K562 (cell line): ENCODE measurements at regions not wholly inside any gene's neighbourhood (a gene's known extent, or its start where the extent isn't known, plus 50 kb on each side); places are given as distances from the start of the nearest gene placed in this dataset.
"Not testable (repeated sequence)": the region's sequence is repeated elsewhere in the genome, so short reads cannot be mapped to it uniquely, and the experiment has no call there.

Experiments
- ATAC-seq: fragments of 200-7000 bp; cut with Tn5 transposase; 3 replicates; pipeline ENCODE4 v1.9.1; 2020; ENCODE audit warnings: moderate library complexity
- BruUV-seq: library from RNA; stranded (reverse); fragments of 400-500 nt; replicated peaks from 2 replicates; lab custom pipeline; 2021; lab: Mats Ljungman, UMichigan
- CTCF ChIA-PET: fragments of 300-600 bp; formaldehyde crosslinking; extraction: SDS; loops from one replicate; lab custom pipeline; 2021; ENCODE audit warnings: low intra/inter-chr PET ratio; lab: Yijun Ruan, JAX
- POLR2A ChIA-PET: fragments of 300-600, 350-650 bp; sonication (Branson Sonifier 250); formaldehyde crosslinking; extraction: SDS; loops from one replicate; lab custom pipeline; 2021; ENCODE audit warnings: antibody characterized with exemption, inconsistent platforms; lab: Yijun Ruan, JAX
- DNase-seq, 4 experiments: peaks; one replicate each; pipeline versions ENCODE4 v3.0.0 to v3.0.0-alpha.2; 2011 to 2018; ENCODE audit warnings: low spot score in 3 of 4, mixed read lengths in 3 of 4; ENCODE audit errors: extremely low read depth in 1 of 4
- FAIRE-seq: peaks from 2 replicates; lab custom pipeline; 2011; peaks lifted over from hg19 to GRCh38; lab: Jason Lieb, UNC
- H2AFZ ChIP-seq: 2 replicates; pipeline ENCODE4 v1.6.0; 2011; ENCODE audit warnings: low read depth, low read length, control low read depth, inconsistent platforms
- H3K27ac ChIP-seq: fragments of 200-600 bp; 3 replicates; pipeline ENCODE4 v1.8.0; 2011; ENCODE audit warnings: low read depth, mild to moderate bottlenecking, control low read depth, inconsistent platforms, low read length, moderate library complexity, mixed read lengths; ENCODE audit errors: extremely low read depth
- H3K27me3 ChIP-seq, 2 experiments: fragments of 300-600 bp in 1 of 2; 2 replicates in 1 of 2; 3 replicates in 1 of 2; pipeline versions ENCODE4 v1.6.0 to v1.8.0; 2011; ENCODE audit warnings: inconsistent platforms in 2 of 2, low read length in 2 of 2, mild to moderate bottlenecking in 1 of 2, mixed read lengths in 1 of 2, moderate library complexity in 1 of 2; ENCODE audit not compliant: control insufficient read depth in 2 of 2, insufficient read depth in 2 of 2
- H3K36me3 ChIP-seq: fragments of 300-600 bp; 3 replicates; pipeline ENCODE4 v1.8.0; 2011; ENCODE audit warnings: mild to moderate bottlenecking, low read length, inconsistent platforms; ENCODE audit not compliant: control insufficient read depth, insufficient read depth
- H3K4me1 ChIP-seq, 2 experiments: fragments of 200-600 bp in 1 of 2; replicated peaks in 1 of 2; 2 replicates in 1 of 2; 3 replicates in 1 of 2; pipeline versions ENCODE4 v1.5.1 to v1.8.0; 2011; ENCODE audit warnings: inconsistent platforms in 2 of 2, low read length in 2 of 2, mild to moderate bottlenecking in 1 of 2, mixed read lengths in 1 of 2, moderate library complexity in 1 of 2; ENCODE audit not compliant: control insufficient read depth in 2 of 2, insufficient read depth in 2 of 2
- H3K4me2 ChIP-seq: 2 replicates; pipeline ENCODE4 v1.6.1; 2011; ENCODE audit warnings: low read length, control low read depth, inconsistent platforms, mixed read lengths; ENCODE audit not compliant: insufficient read depth
- H3K4me3 ChIP-seq: fragments of 200-600 bp; sonication (generic), shearing (Covaris generic); 2 replicates; pipeline ENCODE4 v1.5.1; 2016; ENCODE audit warnings: control low read depth, inconsistent platforms
- H3K79me2 ChIP-seq: fragments of 200-600 bp; 3 replicates; pipeline ENCODE4 v1.8.0; 2011; ENCODE audit warnings: low read length, inconsistent platforms; ENCODE audit not compliant: control insufficient read depth, insufficient read depth
- H3K9ac ChIP-seq, 2 experiments: 2 replicates each; pipeline versions ENCODE4 v1.6.0 to v1.6.1; 2011; ENCODE audit warnings: low read depth in 2 of 2, low read length in 2 of 2, control low read depth in 1 of 2, inconsistent platforms in 1 of 2, mild to moderate bottlenecking in 1 of 2, mixed read lengths in 1 of 2; ENCODE audit not compliant: insufficient read depth in 1 of 2
- H3K9me1 ChIP-seq: one replicate; pipeline ENCODE4 v1.6.0; 2011; ENCODE audit warnings: inconsistent platforms, mild to moderate bottlenecking, low read length, moderate library complexity; ENCODE audit not compliant: control insufficient read depth, insufficient read depth
- H3K9me3 ChIP-seq: replicated peaks from 2 replicates; pipeline ENCODE4 v1.5.1; 2011; ENCODE audit warnings: low read depth, low read length, inconsistent platforms; ENCODE audit not compliant: control insufficient read depth, insufficient read depth
- H4K20me1 ChIP-seq: replicated peaks from 2 replicates; pipeline ENCODE4 v1.6.1; 2011; ENCODE audit warnings: low read length, inconsistent platforms, mixed read lengths; ENCODE audit not compliant: control insufficient read depth, insufficient read depth
- WGBS: fragments of 100-300 bp; shearing (Covaris generic); methylation state at CpG from one replicate; pipeline ENCODE4 v1.1.6; 2016; ENCODE audit warnings: low coverage, mixed read lengths; ENCODE audit not compliant: insufficient coverage; ENCODE audit errors: missing lambda C conversion rate; 5-methylcytosine and 5-hydroxymethylcytosine counted together
- in situ Hi-C: fragments of 300-500 bp; cut with MboI; formaldehyde crosslinking; loops from 4 replicates; pipeline ENCODE4 v1.15.0; 2018; ENCODE audit warnings: inconsistent platforms, mixed read lengths
- intact Hi-C: fragments of 100-400 bp; cut with micrococcal nuclease; formaldehyde crosslinking; loops from 2 replicates; pipeline ENCODE4 v1.14.2; 2022

GRCh38 chr9:38904719-38905118 lies 184.8 kb upstream of the FAM240B start:
- H3K4me3 ChIP-seq, intact Hi-C loops, H3K9ac ChIP-seq, H3K4me1 ChIP-seq, H3K9me3 ChIP-seq, in situ Hi-C loops, H3K79me2 ChIP-seq, H3K36me3 ChIP-seq, H3K27ac ChIP-seq, H4K20me1 ChIP-seq, ATAC-seq, H3K4me2 ChIP-seq, POLR2A ChIA-PET, DNase-seq, BruUV-seq, H3K9me1 ChIP-seq, FAIRE-seq, CTCF ChIA-PET, H2AFZ ChIP-seq, H3K27me3 ChIP-seq: not testable (repeated sequence)
- WGBS, result no CpG with 5 or more reads among the region's 11 CpGs

GRCh38 chr9:38901534-38902177 lies 181.7 kb upstream of the FAM240B start:
- no CpG with 5 or more reads among the region's 10 CpGs for WGBS
- H3K27ac ChIP-seq, DNase-seq, H3K36me3 ChIP-seq, H3K4me2 ChIP-seq, H3K9me3 ChIP-seq, H3K9ac ChIP-seq, H3K4me1 ChIP-seq, ATAC-seq, BruUV-seq, CTCF ChIA-PET, H3K9me1 ChIP-seq, in situ Hi-C loops, H3K27me3 ChIP-seq, intact Hi-C loops, POLR2A ChIA-PET, H2AFZ ChIP-seq, H3K79me2 ChIP-seq, H4K20me1 ChIP-seq, FAIRE-seq, H3K4me3 ChIP-seq: not testable (repeated sequence)

- WGBS, result no CpG with 5 or more reads among the region's 11 CpGs
- H3K27ac ChIP-seq, H4K20me1 ChIP-seq, H3K9me3 ChIP-seq, BruUV-seq, H3K27me3 ChIP-seq, H3K4me1 ChIP-seq, CTCF ChIA-PET, H3K9ac ChIP-seq, FAIRE-seq, H3K79me2 ChIP-seq, in situ Hi-C loops, POLR2A ChIA-PET, H3K4me3 ChIP-seq, H3K9me1 ChIP-seq, ATAC-seq, H2AFZ ChIP-seq, DNase-seq, H3K4me2 ChIP-seq, H3K36me3 ChIP-seq, intact Hi-C loops: not testable (repeated sequence)
These were observed 176.5 kb upstream of the FAM240B start for GRCh38 chr9:38896404-38896803.

- DNase-seq, H3K4me3 ChIP-seq, BruUV-seq, intact Hi-C loops, in situ Hi-C loops, CTCF ChIA-PET, H4K20me1 ChIP-seq, H3K27me3 ChIP-seq, H3K9me1 ChIP-seq, H3K9ac ChIP-seq, FAIRE-seq, H3K36me3 ChIP-seq, ATAC-seq, H3K4me2 ChIP-seq, H2AFZ ChIP-seq, H3K9me3 ChIP-seq, H3K4me1 ChIP-seq, H3K79me2 ChIP-seq, POLR2A ChIA-PET, H3K27ac ChIP-seq: not testable (repeated sequence)
- WGBS, result no CpG with 5 or more reads among the region's 1 CpG
These were observed 175.3 kb upstream of the FAM240B start for GRCh38 chr9:38895227-38895626.
